CD4-positive, CD25-positive, alpha-beta regulatory T cell (primary cell): ENCODE measurements at regions not wholly inside any gene's neighbourhood (a gene's known extent, or its start where the extent isn't known, plus 50 kb on each side); places are given as distances from the start of the nearest gene placed in this dataset.
A peak's percentile ranks its signal among the peaks of the same experiment; 100 is the strongest.

Source experiments
- ATAC-seq, 2 donors: fragments of 150-1000 bp; cut with Tn5 transposase; one replicate each; pipeline ENCODE4 v1.10.0; 2021; ENCODE audit warnings: low read depth in 2 of 2, moderate number of reproducible peaks in 2 of 2, moderate library complexity in 1 of 2
- DNase-seq, 3 donors: peaks; one replicate each; pipeline versions ENCODE4 v3.0.0 to v3.0.0-alpha.2; 2012 to 2022; ENCODE audit warnings: mixed read lengths in 1 of 3
- H3K27ac ChIP-seq: one replicate; pipeline ENCODE4 v1.7.0; 2013; ENCODE audit warnings: mild to moderate bottlenecking, low read length; ENCODE audit not compliant: insufficient read depth, poor library complexity, severe bottlenecking
- H3K27me3 ChIP-seq: one replicate; pipeline ENCODE4 v1.7.0; 2013; ENCODE audit warnings: low read length; ENCODE audit not compliant: control insufficient read depth, insufficient read depth
- H3K36me3 ChIP-seq: one replicate; pipeline ENCODE4 v1.7.0; 2013; ENCODE audit warnings: mild to moderate bottlenecking, low read length, moderate library complexity; ENCODE audit not compliant: control insufficient read depth, insufficient read depth
- H3K4me1 ChIP-seq: 2 replicates; pipeline ENCODE4 v1.7.0; 2013; ENCODE audit warnings: mild to moderate bottlenecking, low read length; ENCODE audit not compliant: insufficient read depth, control insufficient read depth, poor library complexity, severe bottlenecking
- H3K4me3 ChIP-seq: one replicate; pipeline ENCODE4 v1.7.0; 2013; ENCODE audit warnings: low read depth, mild to moderate bottlenecking, low read length, moderate library complexity
- H3K9me3 ChIP-seq, 2 experiments: 1 replicate in 1 of 2; 2 replicates in 1 of 2; pipeline ENCODE4 v1.7.0; 2013; ENCODE audit warnings: low read length in 2 of 2, mild to moderate bottlenecking in 1 of 2, moderate library complexity in 1 of 2; ENCODE audit not compliant: control insufficient read depth in 2 of 2
- H3K27ac Mint-ChIP-seq, 3 donors: one replicate each; pipeline ENCODE4 v1.8.0; 2020 to 2022; ENCODE audit warnings: mild to moderate bottlenecking in 3 of 3, mixed read lengths in 3 of 3, moderate library complexity in 2 of 3
- H3K27me3 Mint-ChIP-seq: one replicate; pipeline ENCODE4 v1.8.0; 2022; ENCODE audit warnings: mild to moderate bottlenecking, mixed read lengths
- H3K36me3 Mint-ChIP-seq: one replicate; pipeline ENCODE4 v1.8.0; 2020; ENCODE audit warnings: mixed read lengths
- H3K4me1 Mint-ChIP-seq, 4 donors: one replicate each; pipeline ENCODE4 v1.8.0; 2020 to 2022; ENCODE audit warnings: mixed read lengths in 4 of 4, mild to moderate bottlenecking in 1 of 4
- H3K4me3 Mint-ChIP-seq, 4 donors: one replicate each; pipeline ENCODE4 v1.8.0; 2020 to 2022; ENCODE audit warnings: mild to moderate bottlenecking in 4 of 4, mixed read lengths in 4 of 4, moderate library complexity in 3 of 4
- H3K9me3 Mint-ChIP-seq, 7 donors: one replicate each; pipeline ENCODE4 v1.8.0; 2020 to 2022; ENCODE audit warnings: mixed read lengths in 7 of 7, mild to moderate bottlenecking in 3 of 7, moderate library complexity in 2 of 7

- ATAC-seq: no peak
- H3K36me3 ChIP-seq: no peaks in the 10 kb centered on the region
- H3K4me3 Mint-ChIP-seq: no peak overlapping the region
- peaks cover 0 to 3% (median 0%) of the 10 kb centered on the region in 7 donors for H3K9me3 Mint-ChIP-seq
- no peaks in the 10 kb centered on the region for H3K36me3 Mint-ChIP-seq
- no peaks in the 10 kb centered on the region for H3K4me1 Mint-ChIP-seq
- H3K27ac ChIP-seq: no peak overlapping the region
- H3K9me3 ChIP-seq: no peaks in the 10 kb centered on the region
- H3K27me3 Mint-ChIP-seq: no peaks in the 10 kb centered on the region
- H3K4me1 ChIP-seq: no peaks in the 10 kb centered on the region
- no peaks in the 10 kb centered on the region for H3K27me3 ChIP-seq
- no peak for DNase-seq
- H3K27ac Mint-ChIP-seq: no peak overlapping the region
- H3K4me3 ChIP-seq: no peak overlapping the region
Measured at GRCh38 chr20:60473211-60473610, 515.0 kb downstream of the CDH26 start.

- Mint-ChIP-seq H3K4me3 (no peak overlapping the region), H3K9me3 (peaks cover 0 to 3% (median 0%) of the 10 kb centered on the region in 7 donors), H3K27me3 (no peaks in the 10 kb centered on the region), H3K27ac (peak overlapping the region in 1 of 3 donors; percentile 76), H3K4me1 (no peaks in the 10 kb centered on the region), H3K36me3 (no peaks in the 10 kb centered on the region)
- Histone ChIP-seq H3K36me3 (no peaks in the 10 kb centered on the region), H3K4me3 (no peak overlapping the region), H3K9me3 (no peaks in the 10 kb centered on the region), H3K4me1 (no peaks in the 10 kb centered on the region), H3K27me3 (no peaks in the 10 kb centered on the region), H3K27ac (no peak overlapping the region)
- ATAC-seq: no peak
- DNase-seq: no peak
Measured at GRCh38 chr20:60474385-60474910, 516.2 kb downstream of the CDH26 start.

GRCh38 chr20:60476045-60476444, 517.8 kb downstream of the CDH26 start:
- Mint-ChIP-seq H3K27ac (no peak overlapping the region), H3K4me1 (no peaks in the 10 kb centered on the region), H3K27me3 (no peaks in the 10 kb centered on the region), H3K36me3 (no peaks in the 10 kb centered on the region), H3K4me3 (no peak overlapping the region), H3K9me3 (peaks cover 0 to 2% (median 0%) of the 10 kb centered on the region in 7 donors)
- no peak overlapping the region for H3K4me3 ChIP-seq
- H3K9me3 ChIP-seq: no peaks in the 10 kb centered on the region
- no peaks in the 10 kb centered on the region for H3K36me3 ChIP-seq
- H3K27me3 ChIP-seq: no peaks in the 10 kb centered on the region
- no peak for ATAC-seq
- no peak overlapping the region for H3K27ac ChIP-seq
- DNase-seq: no peak
- no peaks in the 10 kb centered on the region for H3K4me1 ChIP-seq

GRCh38 chr20:60477958-60478357, 519.7 kb downstream of the CDH26 start:
- Mint-ChIP-seq H3K9me3 (peaks cover 0 to 2% (median 0%) of the 10 kb centered on the region in 7 donors), H3K27ac (no peak overlapping the region), H3K4me3 (no peak overlapping the region), H3K36me3 (no peaks in the 10 kb centered on the region), H3K4me1 (no peaks in the 10 kb centered on the region), H3K27me3 (no peaks in the 10 kb centered on the region)
- no peaks in the 10 kb centered on the region for H3K36me3 ChIP-seq
- ATAC-seq (no peak), DNase-seq (no peak)
- H3K27me3 ChIP-seq: no peaks in the 10 kb centered on the region
- no peaks in the 10 kb centered on the region for H3K4me1 ChIP-seq
- no peaks in the 10 kb centered on the region for H3K9me3 ChIP-seq
- H3K27ac ChIP-seq: no peak overlapping the region
- no peak overlapping the region for H3K4me3 ChIP-seq

DNA sequence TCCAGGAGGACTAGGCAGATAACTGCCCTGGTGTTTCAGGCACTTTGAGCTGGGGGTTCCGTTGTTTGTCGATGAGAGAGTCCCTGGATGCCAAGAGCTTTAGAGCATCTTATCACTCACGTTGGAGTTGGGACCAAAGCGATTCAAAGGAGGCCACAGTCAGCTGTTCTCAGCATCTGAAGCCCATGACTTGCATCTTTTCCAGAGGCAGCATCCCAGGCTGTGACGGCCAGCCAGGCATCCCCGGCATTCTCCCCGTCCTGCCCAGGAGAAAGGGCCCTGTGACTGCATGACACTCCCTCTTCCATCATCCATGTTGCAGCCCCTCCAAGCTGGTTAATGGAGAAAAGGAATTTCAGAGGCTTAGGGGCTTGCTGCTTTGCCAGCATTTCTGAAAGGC, 520.3 kb downstream of the CDH26 start:
- Histone ChIP-seq H3K27ac (no peak overlapping the region), H3K4me3 (no peak overlapping the region), H3K4me1 (no peaks in the 10 kb centered on the region), H3K9me3 (no peaks in the 10 kb centered on the region), H3K36me3 (no peaks in the 10 kb centered on the region), H3K27me3 (no peaks in the 10 kb centered on the region)
- Mint-ChIP-seq H3K36me3 (no peaks in the 10 kb centered on the region), H3K27ac (no peak overlapping the region), H3K27me3 (no peaks in the 10 kb centered on the region), H3K4me3 (no peak overlapping the region), H3K4me1 (no peaks in the 10 kb centered on the region), H3K9me3 (peaks cover 0 to 2% (median 0%) of the 10 kb centered on the region in 7 donors)
- DNase-seq: no peak
- ATAC-seq: no peak

GRCh38 chr20:60480950-60481742, 522.9 kb downstream of the CDH26 start:
- Histone ChIP-seq H3K4me1 (no peaks in the 10 kb centered on the region), H3K36me3 (no peaks in the 10 kb centered on the region), H3K4me3 (no peak overlapping the region), H3K27ac (no peak overlapping the region), H3K9me3 (no peaks in the 10 kb centered on the region), H3K27me3 (no peaks in the 10 kb centered on the region)
- Mint-ChIP-seq H3K27ac (no peak overlapping the region), H3K4me3 (no peak overlapping the region), H3K4me1 (no peaks in the 10 kb centered on the region), H3K36me3 (no peaks in the 10 kb centered on the region), H3K9me3 (peaks cover 0 to 5% (median 0%) of the 10 kb centered on the region in 7 donors), H3K27me3 (no peaks in the 10 kb centered on the region)
- DNase-seq: no peak
- ATAC-seq: no peak

DNA sequence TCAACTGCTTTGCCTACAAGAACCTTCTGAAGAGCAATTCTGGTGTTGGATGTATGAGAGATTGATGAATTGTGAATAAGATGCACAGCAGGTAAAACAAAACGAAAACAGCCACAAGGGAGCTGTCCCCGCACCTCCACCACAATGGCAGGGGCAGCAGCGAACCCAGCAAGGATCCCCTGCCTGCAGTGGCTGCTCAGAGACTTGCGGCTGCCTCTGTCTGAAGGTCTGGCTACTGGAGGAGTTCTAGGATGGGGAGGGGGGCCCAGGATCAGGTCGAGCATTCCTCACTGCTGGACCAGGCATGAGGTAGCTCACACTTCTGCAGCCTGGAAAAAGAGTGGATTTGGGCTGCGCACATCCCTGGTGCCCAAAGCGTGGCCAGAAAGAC, 523.5 kb downstream of the CDH26 start:
- Histone ChIP-seq H3K27me3 (no peaks in the 10 kb centered on the region), H3K27ac (no peak overlapping the region), H3K9me3 (no peaks in the 10 kb centered on the region), H3K4me3 (no peak overlapping the region), H3K4me1 (no peaks in the 10 kb centered on the region), H3K36me3 (no peaks in the 10 kb centered on the region)
- no peaks in the 10 kb centered on the region for H3K36me3 Mint-ChIP-seq
- no peak overlapping the region for H3K4me3 Mint-ChIP-seq
- H3K27me3 Mint-ChIP-seq: no peaks in the 10 kb centered on the region
- no peak for ATAC-seq
- no peak for DNase-seq
- H3K9me3 Mint-ChIP-seq: peaks cover 0 to 4% (median 0%) of the 10 kb centered on the region in 7 donors
- H3K27ac Mint-ChIP-seq: no peak overlapping the region
- no peaks in the 10 kb centered on the region for H3K4me1 Mint-ChIP-seq
